ENCODE measurements at regions not wholly inside any gene's neighbourhood (a gene's known extent, or its start where the extent isn't known, plus 50 kb on each side); places are given as distances from the start of the nearest gene placed in this dataset.

- H3K4me3 ChIP-seq (replicated peaks; ENCODE audit: insufficient read depth, low read length), result no peak overlapping the region
- TF ChIP-seq, protein P1, sequence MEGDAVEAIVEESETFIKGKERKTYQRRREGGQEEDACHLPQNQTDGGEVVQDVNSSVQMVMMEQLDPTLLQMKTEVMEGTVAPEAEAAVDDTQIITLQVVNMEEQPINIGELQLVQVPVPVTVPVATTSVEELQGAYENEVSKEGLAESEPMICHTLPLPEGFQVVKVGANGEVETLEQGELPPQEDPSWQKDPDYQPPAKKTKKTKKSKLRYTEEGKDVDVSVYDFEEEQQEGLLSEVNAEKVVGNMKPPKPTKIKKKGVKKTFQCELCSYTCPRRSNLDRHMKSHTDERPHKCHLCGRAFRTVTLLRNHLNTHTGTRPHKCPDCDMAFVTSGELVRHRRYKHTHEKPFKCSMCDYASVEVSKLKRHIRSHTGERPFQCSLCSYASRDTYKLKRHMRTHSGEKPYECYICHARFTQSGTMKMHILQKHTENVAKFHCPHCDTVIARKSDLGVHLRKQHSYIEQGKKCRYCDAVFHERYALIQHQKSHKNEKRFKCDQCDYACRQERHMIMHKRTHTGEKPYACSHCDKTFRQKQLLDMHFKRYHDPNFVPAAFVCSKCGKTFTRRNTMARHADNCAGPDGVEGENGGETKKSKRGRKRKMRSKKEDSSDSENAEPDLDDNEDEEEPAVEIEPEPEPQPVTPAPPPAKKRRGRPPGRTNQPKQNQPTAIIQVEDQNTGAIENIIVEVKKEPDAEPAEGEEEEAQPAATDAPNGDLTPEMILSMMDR (IDR thresholded peaks at IDR 0.05; ENCODE audit: insufficient read depth, low read length), result no peak
- TF ChIP-seq GABPA (IDR thresholded peaks at IDR 0.05; ENCODE audit: low read depth) (no peak), SPI1 (IDR thresholded peaks at IDR 0.05; ENCODE audit: borderline replicate concordance, low read depth) (no peak), REST (IDR thresholded peaks at IDR 0.05; ENCODE audit: insufficient replicate concordance, low read depth) (no peak)
- DNase-seq (ENCODE audit: low read depth in 1 of 2, low spot score in 1 of 2), result no peak
- H3K27me3 ChIP-seq (ENCODE audit: insufficient read depth, poor library complexity, severe bottlenecking), result no peaks in the 10 kb centered on the region
- no peak overlapping the region for H3K27ac ChIP-seq (replicated peaks)
These were observed 535.8 kb downstream of the KCTD12 start for GRCh38 chr13:76350399-76350798.

- H3K27ac ChIP-seq (replicated peaks), result no peak overlapping the region
- no peak for TF ChIP-seq POLR2AphosphoS5 (IDR thresholded peaks at IDR 0.05; ENCODE audit: low read depth)
- no peak for TF ChIP-seq GABPA (IDR thresholded peaks at IDR 0.05; ENCODE audit: low read depth)
- TF ChIP-seq, protein P1 (IDR thresholded peaks at IDR 0.05; ENCODE audit: insufficient read depth, low read length), result no peak
- no peak for TF ChIP-seq SPI1 (IDR thresholded peaks at IDR 0.05; ENCODE audit: borderline replicate concordance, low read depth)
- no peaks in the 10 kb centered on the region for H3K27me3 ChIP-seq (ENCODE audit: insufficient read depth, poor library complexity, severe bottlenecking)
- no peak overlapping the region for H3K4me3 ChIP-seq (replicated peaks; ENCODE audit: insufficient read depth, low read length)
- DNase-seq (ENCODE audit: low read depth in 1 of 2, low spot score in 1 of 2), result no peak
These were observed 536.5 kb downstream of the KCTD12 start for GRCh38 chr13:76349700-76350099.

DNA sequence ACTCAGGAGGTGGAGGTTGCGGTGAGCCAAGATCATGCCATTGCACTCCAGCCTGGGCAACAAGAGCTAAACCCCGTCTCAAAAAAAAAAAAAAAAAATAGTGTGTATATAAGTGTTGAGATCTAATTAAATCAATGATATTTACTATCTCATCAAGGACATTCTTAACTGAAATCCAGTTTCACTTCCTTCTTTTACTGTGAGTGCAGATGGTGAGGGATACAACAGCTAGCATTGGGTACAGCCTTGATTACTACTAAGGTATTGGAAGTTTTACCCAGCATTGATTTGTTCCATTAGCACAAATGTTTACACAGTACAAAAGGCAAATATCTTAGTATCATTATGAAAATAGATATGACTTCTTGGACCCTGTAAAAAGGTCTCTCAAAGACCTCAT, 546.6 kb downstream of the KCTD12 start:
- TF ChIP-seq, protein P1 (IDR thresholded peaks at IDR 0.05; ENCODE audit: insufficient read depth, low read length), result no peak
- TF ChIP-seq POLR2AphosphoS5 (IDR thresholded peaks at IDR 0.05; ENCODE audit: low read depth) (no peak), SPI1 (IDR thresholded peaks at IDR 0.05; ENCODE audit: borderline replicate concordance, low read depth) (no peak), REST (IDR thresholded peaks at IDR 0.05; ENCODE audit: insufficient replicate concordance, low read depth) (no peak), GABPA (IDR thresholded peaks at IDR 0.05; ENCODE audit: low read depth) (no peak)
- Histone ChIP-seq H3K4me3 (replicated peaks; ENCODE audit: insufficient read depth, low read length) (no peak overlapping the region), H3K27me3 (ENCODE audit: insufficient read depth, poor library complexity, severe bottlenecking) (no peaks in the 10 kb centered on the region), H3K27ac (replicated peaks) (no peak overlapping the region)
- DNase-seq (ENCODE audit: low read depth in 1 of 2, low spot score in 1 of 2), result no peak

DNA sequence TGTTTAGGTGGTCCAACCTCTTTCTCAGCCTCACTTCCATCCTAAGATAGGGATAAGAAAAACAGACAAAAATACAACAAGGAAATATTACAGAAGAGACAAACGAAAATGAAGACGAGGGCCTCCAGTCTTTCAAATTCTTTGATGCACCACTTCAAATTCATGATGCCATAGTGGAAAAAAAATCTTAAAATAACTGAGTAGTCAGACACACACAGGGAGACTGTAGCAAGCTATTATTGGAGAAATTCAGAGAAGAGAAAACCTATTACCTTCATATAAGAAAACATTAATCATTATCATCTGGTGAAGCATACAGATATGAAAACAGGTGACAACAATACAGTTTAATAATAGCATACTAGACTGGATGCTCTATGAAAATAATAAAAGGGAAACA, 548.2 kb downstream of the KCTD12 start:
- H3K27me3 ChIP-seq (ENCODE audit: insufficient read depth, poor library complexity, severe bottlenecking), result no peaks in the 10 kb centered on the region
- TF ChIP-seq GABPA (IDR thresholded peaks at IDR 0.05; ENCODE audit: low read depth) (no peak), REST (IDR thresholded peaks at IDR 0.05; ENCODE audit: insufficient replicate concordance, low read depth) (no peak), POLR2AphosphoS5 (IDR thresholded peaks at IDR 0.05; ENCODE audit: low read depth) (no peak), SPI1 (IDR thresholded peaks at IDR 0.05; ENCODE audit: borderline replicate concordance, low read depth) (no peak)
- TF ChIP-seq, protein P1 (IDR thresholded peaks at IDR 0.05; ENCODE audit: insufficient read depth, low read length), result no peak
- H3K4me3 ChIP-seq (replicated peaks; ENCODE audit: insufficient read depth, low read length), result no peak overlapping the region
- DNase-seq (ENCODE audit: low read depth in 1 of 2, low spot score in 1 of 2), result no peak
- H3K27ac ChIP-seq (replicated peaks), result no peak overlapping the region
